CD8-positive, alpha-beta memory T cell (primary cell): ENCODE measurements at regions not wholly inside any gene's neighbourhood (a gene's known extent, or its start where the extent isn't known, plus 50 kb on each side); places are given as distances from the start of the nearest gene placed in this dataset.

Source experiments
- CTCF ChIA-PET: fragments of 350-600 bp; sonication (Branson Sonifier 250); formaldehyde crosslinking; loops from one replicate; lab custom pipeline; 2021; ENCODE audit warnings: antibody characterized with exemption; lab: Charles Lee
- POLR2A ChIA-PET: fragments of 350-600 bp; sonication (Branson Sonifier 250); formaldehyde crosslinking; loops from one replicate; lab custom pipeline; 2021; ENCODE audit warnings: antibody characterized with exemption; lab: Charles Lee
- DNase-seq, 5 donors: peaks; one replicate each; pipeline versions ENCODE4 v3.0.0 to v3.0.0-alpha.2; 2020 to 2022; ENCODE audit warnings: mixed read lengths in 1 of 5
- H3K27ac ChIP-seq: one replicate; pipeline ENCODE4 v1.7.0; 2013; ENCODE audit warnings: low read depth, mild to moderate bottlenecking, low read length, moderate library complexity
- H3K27me3 ChIP-seq: 2 replicates; pipeline ENCODE4 v1.7.0; 2013; ENCODE audit warnings: low read length, mild to moderate bottlenecking; ENCODE audit not compliant: insufficient read depth, poor library complexity, severe bottlenecking
- H3K36me3 ChIP-seq: 2 replicates; pipeline ENCODE4 v1.7.0; 2013; ENCODE audit warnings: mild to moderate bottlenecking, low read length, moderate library complexity; ENCODE audit not compliant: insufficient read depth
- H3K4me1 ChIP-seq: 2 replicates; pipeline ENCODE4 v1.7.0; 2013; ENCODE audit warnings: mild to moderate bottlenecking, low read length, moderate library complexity; ENCODE audit not compliant: insufficient read depth
- H3K4me3 ChIP-seq: 2 replicates; pipeline ENCODE4 v1.7.0; 2013; ENCODE audit warnings: mild to moderate bottlenecking, low read length
- H3K9me3 ChIP-seq: 2 replicates; pipeline ENCODE4 v1.7.0; 2013; ENCODE audit warnings: mild to moderate bottlenecking, low read length
- H3K27ac Mint-ChIP-seq, 8 donors: one replicate each; pipeline ENCODE4 v1.8.0; 2020 to 2021; ENCODE audit warnings: mixed read lengths in 8 of 8, mild to moderate bottlenecking in 6 of 8, inconsistent platforms in 3 of 8, moderate library complexity in 3 of 8
- H3K27me3 Mint-ChIP-seq, 2 donors: one replicate each; pipeline ENCODE4 v1.8.0; 2020 to 2021; ENCODE audit warnings: mixed read lengths in 2 of 2, mild to moderate bottlenecking in 1 of 2, moderate library complexity in 1 of 2
- H3K36me3 Mint-ChIP-seq, 3 donors: one replicate each; pipeline ENCODE4 v1.8.0; 2020 to 2021; ENCODE audit warnings: mixed read lengths in 3 of 3, inconsistent platforms in 1 of 3, mild to moderate bottlenecking in 1 of 3
- H3K4me1 Mint-ChIP-seq, 3 donors: one replicate each; pipeline ENCODE4 v1.8.0; 2020 to 2021; ENCODE audit warnings: mixed read lengths in 3 of 3, inconsistent platforms in 1 of 3, mild to moderate bottlenecking in 1 of 3
- H3K4me3 Mint-ChIP-seq, 7 donors: one replicate each; pipeline ENCODE4 v1.8.0; 2020 to 2021; ENCODE audit warnings: mixed read lengths in 7 of 7, mild to moderate bottlenecking in 6 of 7, moderate library complexity in 4 of 7, inconsistent platforms in 2 of 7
- H3K9me3 Mint-ChIP-seq, 5 donors: one replicate each; pipeline ENCODE4 v1.8.0; 2020 to 2022; ENCODE audit warnings: mixed read lengths in 5 of 5, mild to moderate bottlenecking in 3 of 5, moderate library complexity in 2 of 5, inconsistent platforms in 1 of 5

GRCh38 chr3:28575746-28576613 lies 227.4 kb upstream of the AZI2 start:
- H3K4me1 Mint-ChIP-seq, result peaks cover 0 to 7% (median 4%) of the 10 kb centered on the region in 3 donors
- H3K4me3 Mint-ChIP-seq, result no peak overlapping the region
- no peak overlapping the region for H3K4me3 ChIP-seq
- DNase-seq, result no peak
- peaks cover 5% of the 10 kb centered on the region for H3K27me3 ChIP-seq
- H3K36me3 Mint-ChIP-seq, result no peaks in the 10 kb centered on the region
- H3K9me3 Mint-ChIP-seq, result no peaks in the 10 kb centered on the region
- H3K27ac ChIP-seq, result no peak overlapping the region
- H3K36me3 ChIP-seq, result no peaks in the 10 kb centered on the region
- POLR2A ChIA-PET, result no interaction called here
- no peaks in the 10 kb centered on the region for H3K9me3 ChIP-seq
- no peaks in the 10 kb centered on the region for H3K4me1 ChIP-seq
- H3K27me3 Mint-ChIP-seq, result peaks cover 30 to 65% of the 10 kb centered on the region in 2 donors
- CTCF ChIA-PET, result no interaction called here
- H3K27ac Mint-ChIP-seq, result no peak overlapping the region

DNA sequence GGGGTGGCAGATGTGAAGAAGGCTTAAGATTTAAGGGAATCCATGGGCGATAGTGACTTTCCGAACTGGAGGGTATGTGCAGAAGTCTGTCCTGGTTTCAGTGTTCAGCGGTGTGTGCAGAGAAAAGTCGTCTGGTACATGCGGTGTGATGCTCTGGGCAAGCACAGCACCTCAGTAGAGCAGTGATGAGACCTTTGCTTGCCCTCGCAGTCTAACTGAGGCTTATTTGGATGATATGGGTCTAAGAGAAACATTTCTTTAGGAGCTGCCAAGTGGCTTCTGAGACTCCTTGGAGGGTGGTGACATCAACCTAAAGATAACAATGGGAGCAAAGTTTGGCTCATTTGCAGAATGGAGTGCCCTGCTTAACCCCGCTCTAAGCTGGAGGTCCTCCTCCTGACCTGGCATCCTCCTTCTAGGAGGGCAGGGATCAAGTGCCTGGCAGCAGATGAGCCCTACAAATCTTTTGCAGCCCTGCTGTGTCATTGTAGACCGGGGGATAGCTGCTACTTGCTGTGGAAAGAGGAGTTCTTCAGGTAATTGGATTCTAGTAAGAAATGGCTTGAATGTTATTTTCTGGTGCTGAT lies 228.1 kb upstream of the AZI2 start:
- Histone ChIP-seq H3K27me3 (peaks cover 5% of the 10 kb centered on the region), H3K4me1 (no peaks in the 10 kb centered on the region), H3K9me3 (no peaks in the 10 kb centered on the region), H3K4me3 (no peak overlapping the region), H3K36me3 (no peaks in the 10 kb centered on the region), H3K27ac (no peak overlapping the region)
- H3K36me3 Mint-ChIP-seq, result no peaks in the 10 kb centered on the region
- POLR2A ChIA-PET, result no interaction called here
- peaks cover 0 to 7% (median 4%) of the 10 kb centered on the region in 3 donors for H3K4me1 Mint-ChIP-seq
- peaks cover 35 to 70% of the 10 kb centered on the region in 2 donors for H3K27me3 Mint-ChIP-seq
- H3K27ac Mint-ChIP-seq, result peak overlapping the region in 1 of 8 donors; percentile 51
- CTCF ChIA-PET, result no interaction called here
- no peaks in the 10 kb centered on the region for H3K9me3 Mint-ChIP-seq
- DNase-seq, result no peak
- no peak overlapping the region for H3K4me3 Mint-ChIP-seq

GRCh38 chr3:28577941-28578500 lies 229.4 kb upstream of the AZI2 start:
- no peak overlapping the region for H3K27ac Mint-ChIP-seq
- H3K36me3 Mint-ChIP-seq, result no peaks in the 10 kb centered on the region
- no peak overlapping the region for H3K27ac ChIP-seq
- peaks cover 5% of the 10 kb centered on the region for H3K27me3 ChIP-seq
- no peak overlapping the region for H3K4me3 ChIP-seq
- ChIA-PET CTCF (no interaction called here), POLR2A (no interaction called here)
- H3K4me3 Mint-ChIP-seq, result no peak overlapping the region
- H3K36me3 ChIP-seq, result no peaks in the 10 kb centered on the region
- DNase-seq, result no peak
- peaks cover 0 to under 1% (median 0%) of the 10 kb centered on the region in 5 donors for H3K9me3 Mint-ChIP-seq
- no peaks in the 10 kb centered on the region for H3K9me3 ChIP-seq
- H3K4me1 ChIP-seq, result no peaks in the 10 kb centered on the region
- peaks cover 37 to 67% of the 10 kb centered on the region in 2 donors for H3K27me3 Mint-ChIP-seq
- H3K4me1 Mint-ChIP-seq, result peaks cover 0 to 7% (median 4%) of the 10 kb centered on the region in 3 donors

DNA sequence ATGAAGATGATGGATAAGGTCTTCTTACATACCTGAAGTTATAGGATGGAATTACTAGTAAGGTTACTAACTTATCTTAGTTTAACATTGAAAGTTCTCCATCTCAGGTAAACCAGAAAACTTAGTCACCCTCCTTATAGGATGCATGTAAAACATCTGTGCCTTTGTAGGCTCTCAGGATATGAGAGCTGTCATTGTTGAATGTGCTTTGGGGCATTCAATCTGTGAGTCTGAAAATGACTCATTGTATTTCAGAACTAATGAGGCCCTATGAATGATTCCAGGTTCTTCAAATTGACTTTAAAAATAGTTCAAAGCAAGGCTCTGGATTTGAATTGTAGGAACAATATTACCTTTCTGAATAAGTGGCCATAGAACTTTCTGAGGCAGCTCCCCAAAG lies 237.7 kb upstream of the AZI2 start:
- Histone ChIP-seq H3K27me3 (no peaks in the 10 kb centered on the region), H3K27ac (no peak overlapping the region), H3K4me3 (no peak overlapping the region), H3K4me1 (no peaks in the 10 kb centered on the region), H3K36me3 (no peaks in the 10 kb centered on the region), H3K9me3 (no peaks in the 10 kb centered on the region)
- peaks cover 0 to 4% (median 0%) of the 10 kb centered on the region in 5 donors for H3K9me3 Mint-ChIP-seq
- ChIA-PET CTCF (no interaction called here), POLR2A (no interaction called here)
- no peak for DNase-seq
- no peak overlapping the region for H3K27ac Mint-ChIP-seq
- H3K36me3 Mint-ChIP-seq, result no peaks in the 10 kb centered on the region
- peaks cover 0 to 9% (median 8%) of the 10 kb centered on the region in 3 donors for H3K4me1 Mint-ChIP-seq
- H3K27me3 Mint-ChIP-seq, result peaks cover 9 to 17% of the 10 kb centered on the region in 2 donors
- H3K4me3 Mint-ChIP-seq, result no peak overlapping the region

DNA sequence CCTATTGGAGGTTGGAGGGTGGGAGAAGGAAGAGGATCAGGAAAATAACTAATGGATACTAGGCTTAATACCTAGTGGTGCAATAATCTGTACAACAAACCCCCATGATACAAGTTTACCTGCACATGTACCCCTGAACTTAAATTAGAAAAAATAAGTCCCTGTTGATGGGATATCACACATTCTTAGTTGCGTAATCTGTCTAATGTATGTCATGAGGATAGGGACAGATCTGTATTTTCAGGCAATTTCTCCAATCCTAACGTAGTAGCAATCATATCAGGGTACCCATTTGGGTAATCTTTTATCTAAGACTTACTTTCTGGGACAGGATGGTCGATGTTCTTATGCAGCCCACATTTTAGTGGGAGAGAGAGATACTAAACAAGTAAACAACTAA lies 239.1 kb upstream of the AZI2 start:
- H3K27ac ChIP-seq, result no peak overlapping the region
- DNase-seq, result no peak
- no peak overlapping the region for H3K4me3 ChIP-seq
- H3K27me3 ChIP-seq, result no peaks in the 10 kb centered on the region
- Mint-ChIP-seq H3K4me3 (no peak overlapping the region), H3K4me1 (peaks cover 0 to 9% (median 8%) of the 10 kb centered on the region in 3 donors), H3K9me3 (peaks cover 0 to 4% (median 0%) of the 10 kb centered on the region in 5 donors), H3K27me3 (peaks cover 4 to 10% of the 10 kb centered on the region in 2 donors), H3K27ac (no peak overlapping the region), H3K36me3 (no peaks in the 10 kb centered on the region)
- H3K9me3 ChIP-seq, result no peaks in the 10 kb centered on the region
- ChIA-PET CTCF (no interaction called here), POLR2A (no interaction called here)
- no peaks in the 10 kb centered on the region for H3K36me3 ChIP-seq
- no peaks in the 10 kb centered on the region for H3K4me1 ChIP-seq

GRCh38 chr3:28590216-28590615 lies 241.6 kb upstream of the AZI2 start:
- H3K9me3 ChIP-seq, result no peaks in the 10 kb centered on the region
- H3K4me3 ChIP-seq, result no peak overlapping the region
- peaks cover 3 to 7% of the 10 kb centered on the region in 2 donors for H3K27me3 Mint-ChIP-seq
- H3K27ac Mint-ChIP-seq, result no peak overlapping the region
- H3K27me3 ChIP-seq, result no peaks in the 10 kb centered on the region
- ChIA-PET POLR2A (no interaction called here), CTCF (no interaction called here)
- no peaks in the 10 kb centered on the region for H3K36me3 ChIP-seq
- H3K36me3 Mint-ChIP-seq, result no peaks in the 10 kb centered on the region
- H3K27ac ChIP-seq, result no peak overlapping the region
- H3K4me1 ChIP-seq, result no peaks in the 10 kb centered on the region
- peaks cover 0 to 2% (median 0%) of the 10 kb centered on the region in 5 donors for H3K9me3 Mint-ChIP-seq
- peaks cover 0 to 9% (median 8%) of the 10 kb centered on the region in 3 donors for H3K4me1 Mint-ChIP-seq
- no peak for DNase-seq
- no peak overlapping the region for H3K4me3 Mint-ChIP-seq

- Mint-ChIP-seq H3K4me1 (peaks cover 0 to 9% (median 8%) of the 10 kb centered on the region in 3 donors), H3K4me3 (no peak overlapping the region), H3K27ac (no peak overlapping the region), H3K27me3 (peaks cover 3 to 9% of the 10 kb centered on the region in 2 donors), H3K36me3 (no peaks in the 10 kb centered on the region), H3K9me3 (no peaks in the 10 kb centered on the region)
- H3K9me3 ChIP-seq, result no peaks in the 10 kb centered on the region
- CTCF ChIA-PET, result no interaction called here
- no peaks in the 10 kb centered on the region for H3K36me3 ChIP-seq
- H3K27me3 ChIP-seq, result no peaks in the 10 kb centered on the region
- no peak overlapping the region for H3K27ac ChIP-seq
- POLR2A ChIA-PET, result no interaction called here
- H3K4me3 ChIP-seq, result no peak overlapping the region
- DNase-seq, result no peak
- no peaks in the 10 kb centered on the region for H3K4me1 ChIP-seq
Observed at GRCh38 chr3:28590860-28591259, 242.2 kb upstream of the AZI2 start.

GRCh38 chr3:28595372-28595771 lies 246.7 kb upstream of the AZI2 start:
- H3K4me1 ChIP-seq, result no peaks in the 10 kb centered on the region
- CTCF ChIA-PET, result no interaction called here
- no peaks in the 10 kb centered on the region for H3K9me3 ChIP-seq
- H3K27me3 Mint-ChIP-seq, result peaks cover 3% of the 10 kb centered on the region in 2 donors
- no peak overlapping the region for H3K4me3 ChIP-seq
- no peak overlapping the region for H3K27ac ChIP-seq
- H3K27ac Mint-ChIP-seq, result no peak overlapping the region
- peaks cover 0 to 3% (median 0%) of the 10 kb centered on the region in 5 donors for H3K9me3 Mint-ChIP-seq
- H3K36me3 Mint-ChIP-seq, result no peaks in the 10 kb centered on the region
- H3K4me1 Mint-ChIP-seq, result peaks cover 0 to 6% (median 5%) of the 10 kb centered on the region in 3 donors
- no peaks in the 10 kb centered on the region for H3K27me3 ChIP-seq
- no peak overlapping the region for H3K4me3 Mint-ChIP-seq
- no peak for DNase-seq
- POLR2A ChIA-PET, result no interaction called here
- no peaks in the 10 kb centered on the region for H3K36me3 ChIP-seq
